OCI-LY1 (cell line): ENCODE measurements at regions not wholly inside any gene's neighbourhood (a gene's known extent, or its start where the extent isn't known, plus 50 kb on each side); places are given as distances from the start of the nearest gene placed in this dataset.

Source experiments
- EZH2 ChIP-seq: fragments of 200-600 bp; sonication (generic), shearing (Covaris generic); IDR thresholded peaks from 2 replicates; pipeline ENCODE4 v1.8.0; 2017; ENCODE audit warnings: borderline replicate concordance, mixed run types, mild to moderate bottlenecking, antibody characterized with exemption, low read length, moderate library complexity, mixed read lengths
- TF ChIP-seq, protein P1 (sequence below): fragments of 200-600 bp; sonication (generic), shearing (Covaris generic); IDR thresholded peaks from 2 replicates; pipeline ENCODE4 v1.5.1; 2017; ENCODE audit warnings: mild to moderate bottlenecking, antibody characterized with exemption, low read length, moderate library complexity, mixed read lengths

DNA sequence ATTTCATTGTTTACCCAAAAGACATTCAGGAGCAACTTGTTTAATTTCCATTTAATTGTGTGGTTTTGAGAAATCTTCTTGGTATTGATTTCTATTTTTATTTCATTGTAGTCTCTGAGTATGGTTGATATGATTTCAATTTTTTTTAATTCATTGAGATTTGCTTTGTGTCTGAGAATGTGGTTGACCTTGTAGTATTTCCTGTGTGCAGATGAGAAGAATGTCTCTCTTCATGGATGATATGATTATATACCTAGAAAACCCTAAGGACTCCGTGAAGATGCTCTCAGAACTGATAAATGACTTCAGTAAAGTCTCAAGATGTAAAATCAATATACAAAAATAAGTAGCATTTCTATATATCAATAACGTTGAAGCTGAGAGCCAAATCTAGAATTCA is 202.4 kb upstream of the CDH9 start:
- TF ChIP-seq, protein P1, sequence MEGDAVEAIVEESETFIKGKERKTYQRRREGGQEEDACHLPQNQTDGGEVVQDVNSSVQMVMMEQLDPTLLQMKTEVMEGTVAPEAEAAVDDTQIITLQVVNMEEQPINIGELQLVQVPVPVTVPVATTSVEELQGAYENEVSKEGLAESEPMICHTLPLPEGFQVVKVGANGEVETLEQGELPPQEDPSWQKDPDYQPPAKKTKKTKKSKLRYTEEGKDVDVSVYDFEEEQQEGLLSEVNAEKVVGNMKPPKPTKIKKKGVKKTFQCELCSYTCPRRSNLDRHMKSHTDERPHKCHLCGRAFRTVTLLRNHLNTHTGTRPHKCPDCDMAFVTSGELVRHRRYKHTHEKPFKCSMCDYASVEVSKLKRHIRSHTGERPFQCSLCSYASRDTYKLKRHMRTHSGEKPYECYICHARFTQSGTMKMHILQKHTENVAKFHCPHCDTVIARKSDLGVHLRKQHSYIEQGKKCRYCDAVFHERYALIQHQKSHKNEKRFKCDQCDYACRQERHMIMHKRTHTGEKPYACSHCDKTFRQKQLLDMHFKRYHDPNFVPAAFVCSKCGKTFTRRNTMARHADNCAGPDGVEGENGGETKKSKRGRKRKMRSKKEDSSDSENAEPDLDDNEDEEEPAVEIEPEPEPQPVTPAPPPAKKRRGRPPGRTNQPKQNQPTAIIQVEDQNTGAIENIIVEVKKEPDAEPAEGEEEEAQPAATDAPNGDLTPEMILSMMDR = no peak
- TF ChIP-seq EZH2 = no peak
